ENCODE measurements at regions not wholly inside any gene's neighbourhood (a gene's known extent, or its start where the extent isn't known, plus 50 kb on each side); places are given as distances from the start of the nearest gene placed in this dataset.

DNA sequence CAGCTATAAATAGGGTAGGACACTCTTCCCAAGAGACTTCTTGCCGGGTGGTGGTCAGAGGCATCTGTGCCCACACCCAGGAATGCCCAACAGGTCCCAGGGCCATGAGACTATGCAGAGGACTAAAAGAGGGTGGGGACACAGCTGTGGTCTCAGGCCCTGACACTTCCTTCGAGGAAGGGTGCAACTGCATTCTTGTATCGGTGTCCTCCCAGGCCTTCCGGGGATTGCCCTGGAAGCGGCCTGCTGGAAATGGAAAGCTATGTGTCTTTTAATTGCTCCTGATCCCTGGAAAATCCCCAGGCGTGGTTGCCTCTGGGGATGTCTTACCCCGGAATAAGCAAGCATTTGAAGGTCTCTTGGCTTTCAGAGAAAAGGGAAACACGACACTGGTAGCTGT lies 176.7 kb downstream of the SOX11 start:
- no peak for FAIRE-seq
- WGBS (ENCODE audit: low lambda C conversion rate): 4% methylated on average over 4 of the region's 8 CpGs
- TF ChIP-seq ZNF7 (CRISPR knock-in tag; IDR thresholded peaks at IDR 0.05): no peak
- TF ChIP-seq, protein P1, sequence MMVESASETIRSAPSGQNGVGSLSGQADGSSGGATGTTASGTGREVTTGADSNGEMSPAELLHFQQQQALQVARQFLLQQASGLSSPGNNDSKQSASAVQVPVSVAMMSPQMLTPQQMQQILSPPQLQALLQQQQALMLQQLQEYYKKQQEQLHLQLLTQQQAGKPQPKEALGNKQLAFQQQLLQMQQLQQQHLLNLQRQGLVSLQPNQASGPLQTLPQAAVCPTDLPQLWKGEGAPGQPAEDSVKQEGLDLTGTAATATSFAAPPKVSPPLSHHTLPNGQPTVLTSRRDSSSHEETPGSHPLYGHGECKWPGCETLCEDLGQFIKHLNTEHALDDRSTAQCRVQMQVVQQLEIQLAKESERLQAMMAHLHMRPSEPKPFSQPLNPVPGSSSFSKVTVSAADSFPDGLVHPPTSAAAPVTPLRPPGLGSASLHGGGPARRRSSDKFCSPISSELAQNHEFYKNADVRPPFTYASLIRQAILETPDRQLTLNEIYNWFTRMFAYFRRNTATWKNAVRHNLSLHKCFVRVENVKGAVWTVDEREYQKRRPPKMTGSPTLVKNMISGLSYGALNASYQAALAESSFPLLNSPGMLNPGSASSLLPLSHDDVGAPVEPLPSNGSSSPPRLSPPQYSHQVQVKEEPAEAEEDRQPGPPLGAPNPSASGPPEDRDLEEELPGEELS (CRISPR knock-in tag; IDR thresholded peaks at IDR 0.05): no peak
- TF ChIP-seq, protein P2, sequence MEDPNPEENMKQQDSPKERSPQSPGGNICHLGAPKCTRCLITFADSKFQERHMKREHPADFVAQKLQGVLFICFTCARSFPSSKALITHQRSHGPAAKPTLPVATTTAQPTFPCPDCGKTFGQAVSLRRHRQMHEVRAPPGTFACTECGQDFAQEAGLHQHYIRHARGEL (CRISPR knock-in tag; IDR thresholded peaks at IDR 0.05): no peak
- TF ChIP-seq SMAD3 (CRISPR knock-in tag; IDR thresholded peaks at IDR 0.05): no peak
- TF ChIP-seq, protein P3, sequence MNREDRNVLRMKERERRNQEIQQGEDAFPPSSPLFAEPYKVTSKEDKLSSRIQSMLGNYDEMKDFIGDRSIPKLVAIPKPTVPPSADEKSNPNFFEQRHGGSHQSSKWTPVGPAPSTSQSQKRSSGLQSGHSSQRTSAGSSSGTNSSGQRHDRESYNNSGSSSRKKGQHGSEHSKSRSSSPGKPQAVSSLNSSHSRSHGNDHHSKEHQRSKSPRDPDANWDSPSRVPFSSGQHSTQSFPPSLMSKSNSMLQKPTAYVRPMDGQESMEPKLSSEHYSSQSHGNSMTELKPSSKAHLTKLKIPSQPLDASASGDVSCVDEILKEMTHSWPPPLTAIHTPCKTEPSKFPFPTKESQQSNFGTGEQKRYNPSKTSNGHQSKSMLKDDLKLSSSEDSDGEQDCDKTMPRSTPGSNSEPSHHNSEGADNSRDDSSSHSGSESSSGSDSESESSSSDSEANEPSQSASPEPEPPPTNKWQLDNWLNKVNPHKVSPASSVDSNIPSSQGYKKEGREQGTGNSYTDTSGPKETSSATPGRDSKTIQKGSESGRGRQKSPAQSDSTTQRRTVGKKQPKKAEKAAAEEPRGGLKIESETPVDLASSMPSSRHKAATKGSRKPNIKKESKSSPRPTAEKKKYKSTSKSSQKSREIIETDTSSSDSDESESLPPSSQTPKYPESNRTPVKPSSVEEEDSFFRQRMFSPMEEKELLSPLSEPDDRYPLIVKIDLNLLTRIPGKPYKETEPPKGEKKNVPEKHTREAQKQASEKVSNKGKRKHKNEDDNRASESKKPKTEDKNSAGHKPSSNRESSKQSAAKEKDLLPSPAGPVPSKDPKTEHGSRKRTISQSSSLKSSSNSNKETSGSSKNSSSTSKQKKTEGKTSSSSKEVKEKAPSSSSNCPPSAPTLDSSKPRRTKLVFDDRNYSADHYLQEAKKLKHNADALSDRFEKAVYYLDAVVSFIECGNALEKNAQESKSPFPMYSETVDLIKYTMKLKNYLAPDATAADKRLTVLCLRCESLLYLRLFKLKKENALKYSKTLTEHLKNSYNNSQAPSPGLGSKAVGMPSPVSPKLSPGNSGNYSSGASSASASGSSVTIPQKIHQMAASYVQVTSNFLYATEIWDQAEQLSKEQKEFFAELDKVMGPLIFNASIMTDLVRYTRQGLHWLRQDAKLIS (CRISPR knock-in tag; IDR thresholded peaks at IDR 0.05): no peak
- TF ChIP-seq, protein P4, sequence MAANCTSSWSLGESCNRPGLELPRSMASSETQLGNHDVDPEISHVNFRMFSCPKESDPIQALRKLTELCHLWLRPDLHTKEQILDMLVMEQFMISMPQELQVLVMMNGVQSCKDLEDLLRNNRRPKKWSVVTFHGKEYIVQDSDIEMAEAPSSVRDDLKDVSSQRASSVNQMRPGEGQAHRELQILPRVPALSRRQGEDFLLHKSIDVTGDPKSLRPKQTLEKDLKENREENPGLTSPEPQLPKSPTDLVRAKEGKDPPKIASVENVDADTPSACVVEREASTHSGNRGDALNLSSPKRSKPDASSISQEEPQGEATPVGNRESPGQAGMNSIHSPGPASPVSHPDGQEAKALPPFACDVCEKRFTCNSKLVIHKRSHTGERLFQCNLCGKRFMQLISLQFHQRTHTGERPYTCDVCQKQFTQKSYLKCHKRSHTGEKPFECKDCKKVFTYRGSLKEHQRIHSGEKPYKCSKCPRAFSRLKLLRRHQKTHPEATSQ (CRISPR knock-in tag; IDR thresholded peaks at IDR 0.05; ENCODE audit: borderline replicate concordance): no peak
- TF ChIP-seq, protein P5, sequence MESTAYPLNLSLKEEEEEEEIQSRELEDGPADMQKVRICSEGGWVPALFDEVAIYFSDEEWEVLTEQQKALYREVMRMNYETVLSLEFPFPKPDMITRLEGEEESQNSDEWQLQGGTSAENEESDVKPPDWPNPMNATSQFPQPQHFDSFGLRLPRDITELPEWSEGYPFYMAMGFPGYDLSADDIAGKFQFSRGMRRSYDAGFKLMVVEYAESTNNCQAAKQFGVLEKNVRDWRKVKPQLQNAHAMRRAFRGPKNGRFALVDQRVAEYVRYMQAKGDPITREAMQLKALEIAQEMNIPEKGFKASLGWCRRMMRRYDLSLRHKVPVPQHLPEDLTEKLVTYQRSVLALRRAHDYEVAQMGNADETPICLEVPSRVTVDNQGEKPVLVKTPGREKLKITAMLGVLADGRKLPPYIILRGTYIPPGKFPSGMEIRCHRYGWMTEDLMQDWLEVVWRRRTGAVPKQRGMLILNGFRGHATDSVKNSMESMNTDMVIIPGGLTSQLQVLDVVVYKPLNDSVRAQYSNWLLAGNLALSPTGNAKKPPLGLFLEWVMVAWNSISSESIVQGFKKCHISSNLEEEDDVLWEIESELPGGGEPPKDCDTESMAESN (CRISPR knock-in tag; conservative IDR thresholded peaks at IDR 0.05): no peak
- TF ChIP-seq GTF2F1 (IDR thresholded peaks at IDR 0.05; ENCODE audit: low read length): no peak
- TF ChIP-seq GATA4 (IDR thresholded peaks at IDR 0.05; ENCODE audit: borderline replicate concordance, low read depth): no peak
- no peak for TF ChIP-seq NFIB (CRISPR knock-in tag; IDR thresholded peaks at IDR 0.05; ENCODE audit: borderline replicate concordance)
- TF ChIP-seq, protein P6, sequence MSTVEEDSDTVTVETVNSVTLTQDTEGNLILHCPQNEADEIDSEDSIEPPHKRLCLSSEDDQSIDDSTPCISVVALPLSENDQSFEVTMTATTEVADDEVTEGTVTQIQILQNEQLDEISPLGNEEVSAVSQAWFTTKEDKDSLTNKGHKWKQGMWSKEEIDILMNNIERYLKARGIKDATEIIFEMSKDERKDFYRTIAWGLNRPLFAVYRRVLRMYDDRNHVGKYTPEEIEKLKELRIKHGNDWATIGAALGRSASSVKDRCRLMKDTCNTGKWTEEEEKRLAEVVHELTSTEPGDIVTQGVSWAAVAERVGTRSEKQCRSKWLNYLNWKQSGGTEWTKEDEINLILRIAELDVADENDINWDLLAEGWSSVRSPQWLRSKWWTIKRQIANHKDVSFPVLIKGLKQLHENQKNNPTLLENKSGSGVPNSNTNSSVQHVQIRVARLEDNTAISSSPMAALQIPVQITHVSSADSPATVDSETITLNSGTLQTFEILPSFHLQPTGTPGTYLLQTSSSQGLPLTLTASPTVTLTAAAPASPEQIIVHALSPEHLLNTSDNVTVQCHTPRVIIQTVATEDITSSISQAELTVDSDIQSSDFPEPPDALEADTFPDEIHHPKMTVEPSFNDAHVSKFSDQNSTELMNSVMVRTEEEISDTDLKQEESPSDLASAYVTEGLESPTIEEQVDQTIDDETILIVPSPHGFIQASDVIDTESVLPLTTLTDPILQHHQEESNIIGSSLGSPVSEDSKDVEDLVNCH (CRISPR knock-in tag; IDR thresholded peaks at IDR 0.05): no peak
- TF ChIP-seq ZNF329 (CRISPR knock-in tag; IDR thresholded peaks at IDR 0.05; ENCODE audit: low read depth): no peak

More for the DNA sequence above, 176.7 kb downstream of the SOX11 start:
- in situ Hi-C loops (cut with HindIII; ENCODE audit: extremely low pct_ligation_motif_present, low pct_unique_long_range_greater_than_20kb) (no loop called here), intact Hi-C loops (cut with micrococcal nuclease; ENCODE audit: unreplicated experiment) (no loop called here)
- H3K27me3 ChIP-seq (ENCODE audit: control insufficient read depth in 1 of 2, insufficient read depth in 2 of 2, low read length in 2 of 2): no peaks in the 10 kb centered on the region
- no peaks in the 10 kb centered on the region for H4K20me1 ChIP-seq (ENCODE audit: insufficient read depth, low read length)
- no peaks in the 10 kb centered on the region for H3K36me3 ChIP-seq (replicated peaks in 1 of 2; ENCODE audit: control insufficient read depth in 1 of 2, insufficient read depth in 2 of 2, low read length in 2 of 2)
- no peak for ATAC-seq
- BruUV-seq (replicated peaks): no TSS peak
- CTCF ChIA-PET (ENCODE audit: low intra/inter-chr PET ratio, low total read pairs): no interaction called here
- H2AFZ ChIP-seq (ENCODE audit: low read length): no peak overlapping the region
- POLR2A ChIA-PET: no interaction called here
- H3K9ac ChIP-seq (ENCODE audit: insufficient read depth, low read depth, low read length): no peak overlapping the region
- H3K4me3 ChIP-seq (replicated peaks in 1 of 3; ENCODE audit: insufficient read depth in 1 of 3, low read depth in 2 of 3, low read length in 3 of 3): no peak overlapping the region
- no peak for DNase-seq (ENCODE audit: low spot score)
- no peaks in the 10 kb centered on the region for H3K79me2 ChIP-seq (ENCODE audit: insufficient read depth, low read length)
- H3K4me1 ChIP-seq (ENCODE audit: insufficient read depth, low read length): no peaks in the 10 kb centered on the region
- H3K4me2 ChIP-seq (ENCODE audit: low read depth, low read length): no peak overlapping the region
- no peak overlapping the region for H3K27ac ChIP-seq (ENCODE audit: extremely low read length, insufficient read depth, low read length)
- H3K9me3 ChIP-seq (ENCODE audit: low read length): peaks cover 91% of the 10 kb centered on the region

Data from HepG2 (cell line).